ENCODE measurements at regions not wholly inside any gene's neighbourhood (a gene's known extent, or its start where the extent isn't known, plus 50 kb on each side); places are given as distances from the start of the nearest gene placed in this dataset.

GRCh38 chr11:71364176-71364671, 84.0 kb downstream of the DHCR7 start:
- H4K20me1 ChIP-seq (ENCODE audit: control insufficient read depth, insufficient read depth, insufficient read length): no peaks in the 10 kb centered on the region
- H3K27ac Mint-ChIP-seq: no peak overlapping the region

More at GRCh38 chr11:71364176-71364671, 84.0 kb downstream of the DHCR7 start:
- no peak overlapping the region for H3K4me2 ChIP-seq (ENCODE audit: insufficient read depth, insufficient read length, low read length)
- H3K9me3 ChIP-seq (ENCODE audit: control insufficient read depth, low read depth, low read length): no peaks in the 10 kb centered on the region
- no peak overlapping the region for H2BK20ac ChIP-seq (ENCODE audit: low read depth, low read length, poor library complexity, severe bottlenecking)
- H4K8ac ChIP-seq (replicated peaks; ENCODE audit: insufficient read length, low read depth, low read length): no peak overlapping the region
- no peak overlapping the region for H3K4ac ChIP-seq (ENCODE audit: low read depth, low read length)
- no peak overlapping the region for H3K56ac ChIP-seq (ENCODE audit: insufficient read length, low read depth, low read length)
- no peak overlapping the region for H2AFZ ChIP-seq (ENCODE audit: low read length)
- H4K91ac ChIP-seq (ENCODE audit: insufficient read length, low read depth, low read length): no peak overlapping the region
- no peak overlapping the region for H2AK5ac ChIP-seq (ENCODE audit: insufficient read length, low read length)
- no peak overlapping the region for H2BK5ac ChIP-seq (ENCODE audit: insufficient read length, low read length)
- no peak overlapping the region for H3K14ac ChIP-seq (ENCODE audit: insufficient read depth, low read length)
- no peaks in the 10 kb centered on the region for H3K23me2 ChIP-seq (ENCODE audit: insufficient read length, low read depth, low read length, poor library complexity, severe bottlenecking)
- H2BK15ac ChIP-seq (ENCODE audit: low read depth, low read length): no peak overlapping the region
- H4K5ac ChIP-seq (ENCODE audit: insufficient read length, low read depth, low read length): no peak overlapping the region
- no peak overlapping the region for H2BK12ac ChIP-seq (ENCODE audit: insufficient read length, low read depth, low read length)
- H3K27me3 ChIP-seq (ENCODE audit: insufficient read depth, low read length): no peaks in the 10 kb centered on the region; the same call in 1 of the 2 replicates
- DNase-seq: no peak
- no peaks in the 10 kb centered on the region for H3K36me3 Mint-ChIP-seq (ENCODE audit: insufficient read depth in 1 of 3, low read depth in 3 of 3)
- no peak overlapping the region for H3K4me3 Mint-ChIP-seq
- no peaks in the 10 kb centered on the region for H3K79me2 ChIP-seq (ENCODE audit: insufficient read depth, low read length)
- H3K23ac ChIP-seq (ENCODE audit: insufficient read length, low read depth, low read length): no peak overlapping the region
- peaks cover 9% of the 10 kb centered on the region for H3K27me3 Mint-ChIP-seq (ENCODE audit: low read depth)
- no peak overlapping the region for H3K18ac ChIP-seq (ENCODE audit: insufficient read length, low read depth, low read length)
- H3T11ph ChIP-seq (ENCODE audit: low read length): no peak overlapping the region
- no peaks in the 10 kb centered on the region for H3K4me1 Mint-ChIP-seq
- H2BK120ac ChIP-seq (ENCODE audit: low read depth, low read length, poor library complexity, severe bottlenecking): no peak overlapping the region
- H3K79me1 ChIP-seq (ENCODE audit: insufficient read depth, low read depth, low read length, poor library complexity, severe bottlenecking): no peaks in the 10 kb centered on the region
- no peak overlapping the region for H3K27ac ChIP-seq (ENCODE audit: insufficient read length, low read depth, low read length)
- no CpG with 5 or more reads among the region's 4 CpGs for WGBS (ENCODE audit: extremely low coverage, insufficient read length, low lambda C conversion rate)
- no peak overlapping the region for H3K9ac ChIP-seq (ENCODE audit: extremely low read depth, insufficient read length, low read length)
- H3K9me3 Mint-ChIP-seq: peaks cover 0 to 2% of the 10 kb centered on the region in 2 experiments; a peak in 1 of 5 replicates
- no peak for TF ChIP-seq CTCF (conservative IDR thresholded peaks at IDR 0.05)
- H3K4me1 ChIP-seq (ENCODE audit: insufficient read depth, low read length): no peaks in the 10 kb centered on the region

Data from H9 (cell line).